ENCODE measurements at regions not wholly inside any gene's neighbourhood (a gene's known extent, or its start where the extent isn't known, plus 50 kb on each side); places are given as distances from the start of the nearest gene placed in this dataset.

DNA sequence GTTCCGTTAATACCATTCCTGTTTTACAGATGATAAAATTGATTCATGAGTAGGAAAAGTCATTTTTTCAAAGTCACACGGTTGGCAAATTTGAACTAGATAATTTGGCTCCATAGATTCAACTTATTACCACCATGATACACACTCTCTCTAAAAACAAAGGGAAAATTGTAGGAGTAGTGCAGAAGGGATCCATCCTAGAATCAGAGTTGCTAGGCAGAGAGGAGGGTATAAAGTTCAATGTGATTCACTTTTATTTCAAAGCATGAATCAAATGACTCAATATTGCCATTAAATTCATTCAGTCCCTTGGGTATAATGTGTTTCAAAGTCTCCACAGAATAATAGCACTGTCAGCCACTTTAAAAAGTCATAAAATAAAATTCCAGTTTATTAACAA lies 747.2 kb upstream of the ACO1 start:
- no peaks in the 10 kb centered on the region for H3K9me1 ChIP-seq (ENCODE audit: control insufficient read depth, insufficient read depth, low read length)
- no peaks in the 10 kb centered on the region for H3K36me3 ChIP-seq (ENCODE audit: control insufficient read depth, insufficient read depth, low read length)
- no peak overlapping the region for H3K4me3 ChIP-seq
- H3K9me3 ChIP-seq (replicated peaks; ENCODE audit: control insufficient read depth, insufficient read depth, low read depth, low read length), result no peaks in the 10 kb centered on the region
- POLR2A ChIA-PET, result no interaction called here
- no peak overlapping the region for H3K4me2 ChIP-seq (ENCODE audit: insufficient read depth, low read length)
- H3K27me3 ChIP-seq (ENCODE audit: control insufficient read depth in 2 of 2, insufficient read depth in 2 of 2, low read length in 2 of 2), result no peaks in the 10 kb centered on the region
- 0% methylated on average over 2 of the region's 2 CpGs for WGBS (ENCODE audit: insufficient coverage, low coverage, missing lambda C conversion rate)
- ATAC-seq (no peak), DNase-seq (ENCODE audit: extremely low read depth in 1 of 4, low spot score in 3 of 4) (no peak), FAIRE-seq (no peak)
- no peaks in the 10 kb centered on the region for H3K4me1 ChIP-seq (replicated peaks in 1 of 2; ENCODE audit: control insufficient read depth in 2 of 2, insufficient read depth in 2 of 2, low read length in 2 of 2)
- no peaks in the 10 kb centered on the region for H3K79me2 ChIP-seq (ENCODE audit: control insufficient read depth, insufficient read depth, low read length)
- H3K9ac ChIP-seq (ENCODE audit: insufficient read depth in 1 of 2, low read depth in 2 of 2, low read length in 2 of 2), result no peak overlapping the region
- no peak overlapping the region for H3K27ac ChIP-seq (ENCODE audit: extremely low read depth, low read depth, low read length)
- H4K20me1 ChIP-seq (replicated peaks; ENCODE audit: control insufficient read depth, insufficient read depth, low read length), result no peaks in the 10 kb centered on the region
- no TSS peak for BruUV-seq (replicated peaks)
- no peak for TF ChIP-seq ZBTB1 (CRISPR knock-in tag; IDR thresholded peaks at IDR 0.05; ENCODE audit: borderline replicate concordance, low read depth)
- no peak for TF ChIP-seq SIX5 (IDR thresholded peaks at IDR 0.05; ENCODE audit: borderline replicate concordance in 1 of 2, insufficient read depth in 1 of 2, low read depth in 1 of 2, low read length in 2 of 2)
- no peak for TF ChIP-seq HNRNPH1 (optimal IDR thresholded peaks at IDR 0.05; ENCODE audit: low read depth, low read length)
- no peak for TF ChIP-seq SMARCE1 (IDR thresholded peaks at IDR 0.05)
- no peak for TF ChIP-seq ELF2 (CRISPR knock-in tag; IDR thresholded peaks at IDR 0.05)
- TF ChIP-seq E2F3 (CRISPR knock-in tag; IDR thresholded peaks at IDR 0.05), result no peak
- no peak for TF ChIP-seq ZNF57 (CRISPR knock-in tag; IDR thresholded peaks at IDR 0.05)
- no peak for TF ChIP-seq SMARCC2 (IDR thresholded peaks at IDR 0.05; ENCODE audit: low read depth)
- TF ChIP-seq ZNF282 (CRISPR knock-in tag; IDR thresholded peaks at IDR 0.05), result no peak
- no peak for TF ChIP-seq SRSF3 (IDR thresholded peaks at IDR 0.05; ENCODE audit: insufficient read depth, low read length)
- no peak for TF ChIP-seq CBX1 (IDR thresholded peaks at IDR 0.05; ENCODE audit: low read depth)
- no peak for TF ChIP-seq NFE2 (IDR thresholded peaks at IDR 0.05; ENCODE audit: low read depth)
- no peak for TF ChIP-seq NEUROD1 (IDR thresholded peaks at IDR 0.05; ENCODE audit: borderline replicate concordance, low read depth, low read length, partially characterized antibody)
- TF ChIP-seq TCFL5 (CRISPR knock-in tag; conservative IDR thresholded peaks at IDR 0.05), result no peak
- TF ChIP-seq JUN (IDR thresholded peaks at IDR 0.05; ENCODE audit: borderline replicate concordance, low read depth, low read length), result no peak
- TF ChIP-seq JUN (CRISPR knock-in tag; IDR thresholded peaks at IDR 0.05; ENCODE audit: borderline replicate concordance), result no peak
- no peak for TF ChIP-seq TFAM (CRISPR knock-in tag; conservative IDR thresholded peaks at IDR 0.05)
- CTCF ChIA-PET (ENCODE audit: low intra/inter-chr PET ratio), result no interaction called here
- in situ Hi-C loops (cut with MboI) (no loop called here), intact Hi-C loops (cut with micrococcal nuclease) (no loop called here)
- no peak overlapping the region for H2AFZ ChIP-seq (ENCODE audit: low read depth, low read length)

All from K562 (cell line).